HFFc6 (cell line): ENCODE measurements at regions not wholly inside any gene's neighbourhood (a gene's known extent, or its start where the extent isn't known, plus 50 kb on each side); places are given as distances from the start of the nearest gene placed in this dataset.

Experiments
- DNase-seq: peaks from one replicate; pipeline ENCODE4 v3.0.0-alpha.2; 2018
- H3K27ac Mint-ChIP-seq: 2 replicates; pipeline ENCODE4 v1.8.0; 2020; ENCODE audit warnings: mild to moderate bottlenecking, mixed read lengths
- H3K27me3 Mint-ChIP-seq: 2 replicates; pipeline ENCODE4 v1.8.0; 2021; ENCODE audit warnings: mild to moderate bottlenecking, moderate library complexity, mixed read lengths; ENCODE audit not compliant: insufficient read depth
- H3K36me3 Mint-ChIP-seq: 2 replicates; pipeline ENCODE4 v1.8.0; 2021; ENCODE audit warnings: low read depth, mixed read lengths
- H3K4me1 Mint-ChIP-seq: 2 replicates; pipeline ENCODE4 v1.8.0; 2020; ENCODE audit warnings: low read depth, mixed read lengths
- H3K4me3 Mint-ChIP-seq: 2 replicates; pipeline ENCODE4 v1.8.0; 2020; ENCODE audit warnings: mild to moderate bottlenecking, moderate library complexity, mixed read lengths
- H3K9me3 Mint-ChIP-seq: 2 replicates; pipeline ENCODE4 v1.8.0; 2020; ENCODE audit warnings: mild to moderate bottlenecking, mixed read lengths
- TF ChIP-seq, protein P1 (sequence below): fragments of 200-600 bp; sonication (generic); IDR thresholded peaks from 2 replicates; pipeline ENCODE4 v1.5.0; 2021; ENCODE audit warnings: antibody characterized with exemption, mild to moderate bottlenecking

DNA sequence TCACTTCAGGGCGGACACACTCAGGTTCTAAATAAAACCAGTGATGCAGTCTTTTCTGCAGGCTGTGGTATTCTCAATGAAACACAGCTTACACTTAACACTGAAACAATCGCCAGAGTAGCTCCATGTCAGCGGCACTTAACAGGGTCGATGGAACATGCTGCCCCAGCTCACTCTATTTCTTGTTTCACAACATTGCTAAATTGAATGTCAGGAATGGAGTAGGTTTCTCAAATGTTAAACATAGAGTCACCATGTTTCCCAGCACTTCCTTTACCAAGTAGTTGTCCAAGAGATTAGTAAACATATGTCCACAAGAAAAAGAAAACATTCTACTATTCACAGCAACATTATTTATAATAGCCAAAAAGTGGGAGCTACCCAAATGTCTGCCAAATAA lies 306.9 kb downstream of the SLITRK6 start:
- DNase-seq, result no peak
- Mint-ChIP-seq H3K27me3 (no peaks in the 10 kb centered on the region), H3K36me3 (no peaks in the 10 kb centered on the region), H3K4me1 (peaks cover 9% of the 10 kb centered on the region; the same call in 1 of the 2 replicates), H3K4me3 (no peak overlapping the region), H3K27ac (no peak overlapping the region), H3K9me3 (0 out of 2 replicates have a peak, but pooled peaks cover 5% of the 10 kb centered on the region)
- TF ChIP-seq, protein P1, sequence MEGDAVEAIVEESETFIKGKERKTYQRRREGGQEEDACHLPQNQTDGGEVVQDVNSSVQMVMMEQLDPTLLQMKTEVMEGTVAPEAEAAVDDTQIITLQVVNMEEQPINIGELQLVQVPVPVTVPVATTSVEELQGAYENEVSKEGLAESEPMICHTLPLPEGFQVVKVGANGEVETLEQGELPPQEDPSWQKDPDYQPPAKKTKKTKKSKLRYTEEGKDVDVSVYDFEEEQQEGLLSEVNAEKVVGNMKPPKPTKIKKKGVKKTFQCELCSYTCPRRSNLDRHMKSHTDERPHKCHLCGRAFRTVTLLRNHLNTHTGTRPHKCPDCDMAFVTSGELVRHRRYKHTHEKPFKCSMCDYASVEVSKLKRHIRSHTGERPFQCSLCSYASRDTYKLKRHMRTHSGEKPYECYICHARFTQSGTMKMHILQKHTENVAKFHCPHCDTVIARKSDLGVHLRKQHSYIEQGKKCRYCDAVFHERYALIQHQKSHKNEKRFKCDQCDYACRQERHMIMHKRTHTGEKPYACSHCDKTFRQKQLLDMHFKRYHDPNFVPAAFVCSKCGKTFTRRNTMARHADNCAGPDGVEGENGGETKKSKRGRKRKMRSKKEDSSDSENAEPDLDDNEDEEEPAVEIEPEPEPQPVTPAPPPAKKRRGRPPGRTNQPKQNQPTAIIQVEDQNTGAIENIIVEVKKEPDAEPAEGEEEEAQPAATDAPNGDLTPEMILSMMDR, result no peak

DNA sequence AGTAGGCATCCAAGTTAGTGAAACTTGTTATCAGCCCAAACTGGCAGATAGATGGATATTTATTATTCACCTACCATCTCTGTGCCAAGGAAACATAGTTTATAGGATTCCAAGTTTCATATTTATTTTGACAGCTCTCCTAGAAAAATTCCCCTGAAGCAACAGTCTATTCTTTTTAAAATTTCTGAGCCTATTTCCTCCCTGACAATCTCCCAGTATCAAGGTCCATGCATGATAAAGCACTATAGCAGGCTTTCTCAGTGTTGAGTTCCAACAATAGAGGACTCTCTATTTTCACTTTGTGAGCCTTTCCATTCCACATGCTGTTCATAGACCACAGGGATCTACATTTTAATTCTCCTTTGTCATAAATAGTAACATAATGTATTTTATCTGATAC lies 312.6 kb downstream of the SLITRK6 start:
- H3K9me3 Mint-ChIP-seq, result no peaks in the 10 kb centered on the region; the same call in 1 of the 2 replicates
- no peak for DNase-seq
- H3K36me3 Mint-ChIP-seq, result no peaks in the 10 kb centered on the region
- H3K27me3 Mint-ChIP-seq, result no peaks in the 10 kb centered on the region
- peaks cover 6% of the 10 kb centered on the region; the same call in 1 of the 2 replicates for H3K4me1 Mint-ChIP-seq
- H3K4me3 Mint-ChIP-seq, result no peak overlapping the region
- TF ChIP-seq, protein P1, result no peak
- no peak overlapping the region for H3K27ac Mint-ChIP-seq

DNA sequence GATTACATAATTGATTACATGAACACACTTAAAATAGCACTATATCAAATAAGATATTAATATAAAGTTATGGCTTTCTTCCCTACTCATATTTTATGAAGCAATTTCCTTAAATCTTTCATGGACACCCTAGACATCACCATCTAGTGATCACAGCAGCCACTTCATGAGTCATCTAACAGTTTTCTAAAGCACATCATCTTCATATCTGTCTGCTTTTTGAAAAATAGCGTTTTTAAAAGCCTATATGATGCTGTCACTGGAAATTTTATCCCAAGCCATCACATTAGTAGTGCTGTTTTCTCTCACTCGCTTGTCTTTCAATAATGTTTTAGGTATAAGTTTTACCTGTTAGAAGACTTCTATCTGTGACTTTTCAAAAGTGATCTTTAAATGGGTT lies 326.1 kb downstream of the SLITRK6 start:
- TF ChIP-seq, protein P1, result no peak
- H3K27me3 Mint-ChIP-seq, result no peaks in the 10 kb centered on the region; the same call in 1 of the 2 replicates
- H3K36me3 Mint-ChIP-seq, result no peaks in the 10 kb centered on the region
- H3K4me1 Mint-ChIP-seq, result no peaks in the 10 kb centered on the region
- no peaks in the 10 kb centered on the region for H3K9me3 Mint-ChIP-seq
- DNase-seq, result no peak
- no peak overlapping the region for H3K27ac Mint-ChIP-seq
- H3K4me3 Mint-ChIP-seq, result no peak overlapping the region

DNA sequence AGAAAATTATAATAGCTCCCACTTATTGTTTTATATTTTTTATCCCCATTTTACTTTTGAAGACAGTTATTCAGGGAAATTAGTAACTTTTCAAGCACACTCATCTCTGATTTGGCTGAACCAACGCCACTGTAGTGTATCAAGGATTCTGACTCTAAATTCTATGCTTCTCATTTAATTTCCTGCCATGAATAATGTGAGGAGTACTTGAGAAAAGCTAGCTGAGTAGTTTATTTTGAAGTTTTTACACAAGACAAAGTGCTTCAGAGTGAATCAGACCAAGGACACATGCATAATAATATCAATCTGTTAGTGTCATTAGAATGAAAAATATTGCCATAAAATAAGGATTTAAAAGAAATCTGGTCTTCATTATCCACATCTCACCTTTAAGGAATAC lies 329.9 kb downstream of the SLITRK6 start:
- no peaks in the 10 kb centered on the region for H3K4me1 Mint-ChIP-seq

DNA sequence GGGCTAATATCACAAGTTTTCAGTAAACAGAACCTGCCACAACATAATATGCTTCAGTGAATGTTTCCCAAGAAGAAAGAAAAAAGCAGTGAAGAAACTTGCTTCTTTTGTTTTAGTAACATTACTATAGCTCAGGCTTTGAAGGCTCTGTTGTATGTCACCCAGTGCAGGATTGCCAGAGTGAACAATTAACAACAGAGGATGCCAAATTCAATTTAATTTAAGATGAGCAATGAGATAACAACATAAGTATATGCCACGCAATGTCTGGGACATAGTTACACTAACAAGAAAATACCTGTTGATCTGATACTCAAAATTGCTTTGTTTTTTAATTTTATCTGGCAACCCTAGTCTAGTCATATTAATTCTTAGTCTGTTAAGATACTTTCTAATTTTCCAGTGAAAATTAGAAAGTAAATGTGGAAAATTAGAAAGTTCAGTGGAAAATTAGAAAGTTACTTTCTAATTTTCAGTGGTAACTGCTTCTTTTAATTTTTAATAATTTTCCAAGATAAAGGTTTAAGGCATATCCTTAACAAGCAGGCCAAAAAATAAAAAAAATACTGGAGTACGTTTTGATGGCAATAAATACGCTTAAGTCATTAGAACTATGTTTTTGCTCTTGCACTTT lies 336.3 kb downstream of the SLITRK6 start:
- Mint-ChIP-seq H3K9me3 (peaks cover 23% of the 10 kb centered on the region), H3K4me1 (no peaks in the 10 kb centered on the region), H3K4me3 (no peak overlapping the region), H3K36me3 (peaks cover 9% of the 10 kb centered on the region; the same call in 1 of the 2 replicates), H3K27ac (no peak overlapping the region), H3K27me3 (no peaks in the 10 kb centered on the region; the same call in 1 of the 2 replicates)
- TF ChIP-seq, protein P1, result no peak
- DNase-seq, result no peak

More for the DNA sequence above, 329.9 kb downstream of the SLITRK6 start:
- TF ChIP-seq, protein P1, result no peak
- Mint-ChIP-seq H3K27me3 (no peaks in the 10 kb centered on the region), H3K9me3 (no peaks in the 10 kb centered on the region), H3K36me3 (no peaks in the 10 kb centered on the region), H3K4me3 (no peak overlapping the region), H3K27ac (no peak overlapping the region)
- no peak for DNase-seq
